ENCODE measurements at regions not wholly inside any gene's neighbourhood (a gene's known extent, or its start where the extent isn't known, plus 50 kb on each side); places are given as distances from the start of the nearest gene placed in this dataset.

DNA sequence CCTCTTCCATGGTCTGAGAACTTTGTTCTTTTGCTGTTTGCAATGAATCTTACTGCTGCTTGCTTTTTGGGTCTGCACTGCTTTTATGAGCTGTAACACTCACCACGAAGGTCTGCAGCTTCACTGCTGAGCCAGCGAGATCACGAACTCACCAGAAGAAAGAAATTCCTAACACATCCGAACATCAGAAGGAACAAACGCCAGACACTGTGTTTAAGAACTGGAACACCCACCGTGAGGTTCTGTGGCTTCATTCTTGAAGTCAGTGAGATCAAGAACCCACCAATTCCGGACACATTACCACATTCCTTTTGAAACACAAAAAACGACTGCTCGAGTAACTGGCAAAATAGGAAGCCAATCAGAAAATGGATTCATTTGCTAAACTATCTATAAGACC is 471.8 kb downstream of the TFAP2A start:
- no peak for DNase-seq (ENCODE audit: low spot score)

DNA sequence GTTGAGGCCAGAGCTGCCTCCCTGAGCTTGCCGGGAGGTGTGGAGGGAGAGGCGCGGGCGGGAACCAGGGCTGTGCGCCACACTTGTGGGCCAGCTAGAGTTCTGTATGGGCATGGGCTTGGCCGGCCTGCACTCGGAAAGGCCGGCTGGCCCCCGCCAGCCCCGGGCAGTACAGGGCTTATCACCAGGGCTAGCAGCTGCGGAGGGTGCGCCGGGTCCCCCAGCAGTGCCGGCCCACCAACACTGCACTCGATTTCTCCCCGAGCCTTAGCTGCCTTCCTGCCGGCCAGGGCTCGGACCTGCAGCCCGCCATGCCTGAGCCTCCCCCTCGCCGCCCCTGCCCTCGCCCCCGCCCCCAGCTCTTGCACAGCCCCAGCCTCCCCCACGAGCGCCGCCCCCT is 472.7 kb downstream of the TFAP2A start:
- no peak for DNase-seq (ENCODE audit: low spot score)

DNA sequence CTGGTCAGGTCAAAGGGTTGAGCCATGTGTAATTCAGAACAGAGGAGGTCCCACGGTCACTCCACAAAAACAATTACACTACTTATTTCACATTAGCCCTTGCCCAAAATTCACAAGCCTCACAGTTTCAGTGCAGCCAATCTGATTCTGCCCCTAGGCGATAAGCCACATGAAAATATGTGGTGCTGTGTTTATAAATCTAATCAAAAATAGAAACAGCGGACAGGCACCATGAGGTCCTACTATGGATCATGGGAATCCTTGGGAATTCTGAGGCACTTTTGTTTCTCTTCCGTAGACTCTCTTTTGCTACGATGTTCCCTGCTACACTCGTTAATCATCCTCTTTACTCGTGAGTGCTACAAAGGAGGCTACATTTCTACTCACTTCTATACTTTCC is 476.1 kb downstream of the TFAP2A start:
- no peak for DNase-seq (ENCODE audit: low spot score)

- no peak for DNase-seq (ENCODE audit: low spot score)
These were observed 477.7 kb downstream of the TFAP2A start for GRCh38 chr6:9937031-9937763.

DNA sequence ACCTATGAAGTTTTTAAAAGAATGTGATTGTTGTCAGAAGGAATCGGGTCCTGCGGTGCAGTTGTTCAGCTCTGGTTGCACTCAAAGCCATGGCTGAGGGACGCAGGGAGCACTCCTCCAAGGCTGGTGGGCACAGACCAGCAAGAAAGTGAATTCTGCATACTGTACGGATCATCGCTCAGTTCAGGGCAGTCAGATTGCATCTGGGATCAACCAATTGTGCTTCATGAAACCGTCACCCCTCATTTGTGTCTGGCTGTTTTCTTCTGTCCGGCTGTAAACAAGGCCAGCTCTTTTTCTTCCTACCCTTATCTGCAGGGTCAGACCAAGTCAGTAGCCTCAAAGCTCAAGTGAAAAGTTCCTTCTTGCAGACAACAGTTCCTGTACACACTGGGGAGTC is 478.3 kb downstream of the TFAP2A start:
- DNase-seq (ENCODE audit: low spot score) = no peak

- DNase-seq (ENCODE audit: low spot score) = no peak
These were observed 481.2 kb downstream of the TFAP2A start for GRCh38 chr6:9933677-9934076.

DNA sequence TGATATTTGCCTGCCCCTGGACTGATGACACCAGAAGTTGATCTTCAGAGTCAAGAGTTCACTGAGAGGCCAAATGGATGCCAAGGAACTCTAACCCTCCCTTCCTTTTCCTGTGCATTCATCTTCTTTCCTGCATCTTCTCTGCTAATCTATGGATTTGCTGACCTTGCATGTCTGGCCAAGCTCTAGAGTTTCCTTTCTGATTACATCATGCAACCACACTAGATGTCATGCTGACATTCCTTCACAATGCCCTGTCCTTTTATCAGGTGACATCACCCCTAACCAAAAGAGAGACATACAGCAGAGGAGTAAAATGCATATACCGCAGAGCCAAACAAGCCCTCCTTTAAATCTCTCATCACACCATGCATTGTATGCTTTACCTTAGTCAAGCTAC is 487.6 kb downstream of the TFAP2A start:
- no peak for DNase-seq (ENCODE audit: low spot score)

DNA sequence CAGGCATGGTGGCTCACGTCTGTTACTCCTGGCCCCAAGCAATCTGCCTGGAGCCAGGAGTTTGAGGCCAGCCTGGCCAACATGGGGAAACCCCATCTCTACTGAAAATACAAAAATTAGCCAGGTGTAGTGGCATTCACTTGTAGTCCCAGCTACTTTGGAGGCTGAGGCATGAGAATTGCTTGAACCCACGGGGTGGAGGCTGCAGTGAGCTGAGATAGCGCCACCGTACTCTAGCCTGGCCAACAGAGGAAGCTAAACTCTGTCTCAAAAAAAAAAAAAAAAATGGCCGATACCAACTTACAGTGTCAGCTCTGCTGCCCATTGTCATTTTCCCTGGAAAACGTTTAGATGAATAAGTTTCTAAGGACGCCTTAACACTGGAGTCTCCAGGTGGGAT is 489.9 kb downstream of the TFAP2A start:
- DNase-seq (ENCODE audit: low spot score) = no peak

DNA sequence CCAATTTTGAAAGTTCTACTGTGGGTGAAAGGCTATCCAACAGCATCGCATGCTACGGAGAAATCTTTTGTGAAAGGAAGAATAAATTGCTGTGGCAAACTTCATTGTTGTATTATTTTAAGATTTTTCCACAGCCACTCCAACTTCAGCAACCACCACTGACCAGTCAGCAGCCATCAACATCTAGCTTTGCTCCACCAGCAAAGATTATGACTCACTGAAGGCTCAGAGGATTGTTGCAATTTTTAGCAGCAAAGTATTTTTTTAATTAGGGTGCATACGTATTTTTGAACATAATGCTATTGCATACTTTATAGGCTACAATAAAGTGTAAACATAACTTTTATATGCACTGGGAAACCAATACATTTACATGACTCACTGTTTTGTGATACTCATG is 493.5 kb downstream of the TFAP2A start:
- DNase-seq (ENCODE audit: low spot score) = no peak

DNA sequence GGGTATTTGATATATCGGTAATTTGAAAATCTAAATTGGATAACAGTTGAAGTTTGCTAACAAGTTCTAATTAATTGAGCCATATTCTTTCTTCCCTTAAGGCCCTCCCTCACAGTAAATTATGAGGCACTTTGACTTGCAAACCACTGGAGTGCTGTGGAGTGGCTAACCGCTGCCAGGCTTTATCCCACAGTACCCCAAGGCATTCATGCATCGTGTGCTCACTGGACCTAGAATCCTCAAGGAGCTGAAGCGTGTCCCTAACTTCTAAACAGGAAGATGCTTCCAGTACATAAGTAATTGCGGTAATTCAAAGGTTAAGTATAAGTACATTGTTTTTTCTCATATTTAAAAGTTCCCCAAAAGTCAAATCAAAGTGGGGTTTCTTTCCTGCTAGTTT is 499.9 kb downstream of the TFAP2A start:
- DNase-seq (ENCODE audit: low spot score) = no peak

DNA sequence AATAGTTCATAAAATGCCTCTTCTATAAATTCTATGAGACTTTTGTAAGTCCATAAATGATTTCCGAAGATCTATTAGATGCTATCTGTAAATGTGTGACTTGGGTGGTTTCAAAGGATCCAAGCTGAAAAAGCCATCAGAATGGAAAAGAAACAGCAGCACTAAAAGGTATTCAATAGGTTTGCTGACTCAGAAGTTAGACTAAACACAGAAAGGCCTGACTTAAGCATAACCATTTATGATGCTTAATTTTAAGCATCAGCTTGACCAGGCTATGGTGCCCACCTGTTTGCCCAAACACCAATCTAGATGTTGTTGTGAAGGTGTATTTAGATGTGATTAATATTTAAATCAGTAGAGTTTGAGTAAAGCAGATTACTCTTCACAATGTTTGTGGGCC is 513.5 kb downstream of the TFAP2A start:
- no peak for DNase-seq (ENCODE audit: low spot score)

DNA sequence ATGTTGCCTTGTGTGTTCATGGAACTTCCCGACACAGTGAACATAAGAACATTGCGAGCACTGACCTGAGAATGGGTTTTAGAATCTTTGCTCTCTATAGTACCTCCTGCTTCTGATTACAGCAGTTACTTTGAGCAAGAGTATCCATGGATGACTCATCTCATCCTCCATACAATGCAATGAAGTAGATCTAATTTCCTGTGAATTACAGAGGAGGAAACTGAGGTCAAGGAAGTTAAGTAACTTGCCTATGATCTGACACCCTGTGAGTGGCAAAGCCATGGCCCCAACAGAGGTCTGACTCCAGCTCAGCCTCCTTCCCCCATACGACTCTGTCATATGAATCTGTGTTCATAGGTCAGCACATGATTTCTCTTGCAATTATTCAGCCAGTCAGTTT is 518.1 kb downstream of the TFAP2A start:
- no peak for DNase-seq (ENCODE audit: low spot score)

- no peak for DNase-seq (ENCODE audit: low spot score)
These were observed 524.0 kb downstream of the TFAP2A start for GRCh38 chr6:9890893-9891292.

DNA sequence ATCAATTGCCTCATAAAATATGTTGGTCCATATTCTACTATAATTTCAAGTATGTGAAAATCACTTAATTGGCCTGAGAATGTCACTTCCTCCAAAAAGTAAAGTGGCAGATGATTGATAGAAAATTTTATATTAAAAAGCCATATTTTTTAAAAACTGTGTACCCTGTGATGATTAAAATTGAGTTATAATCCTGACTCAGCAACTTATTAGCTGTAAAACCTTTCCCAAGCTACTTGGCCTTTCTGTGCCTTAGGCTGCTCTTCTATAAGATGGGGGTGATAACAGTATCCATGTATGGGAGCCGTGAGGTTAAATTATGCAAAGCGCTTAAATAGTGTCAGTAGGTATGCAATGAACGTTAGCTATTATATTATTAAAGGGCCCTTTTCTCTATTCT is 524.4 kb downstream of the TFAP2A start:
- DNase-seq (ENCODE audit: low spot score) = no peak

DNA sequence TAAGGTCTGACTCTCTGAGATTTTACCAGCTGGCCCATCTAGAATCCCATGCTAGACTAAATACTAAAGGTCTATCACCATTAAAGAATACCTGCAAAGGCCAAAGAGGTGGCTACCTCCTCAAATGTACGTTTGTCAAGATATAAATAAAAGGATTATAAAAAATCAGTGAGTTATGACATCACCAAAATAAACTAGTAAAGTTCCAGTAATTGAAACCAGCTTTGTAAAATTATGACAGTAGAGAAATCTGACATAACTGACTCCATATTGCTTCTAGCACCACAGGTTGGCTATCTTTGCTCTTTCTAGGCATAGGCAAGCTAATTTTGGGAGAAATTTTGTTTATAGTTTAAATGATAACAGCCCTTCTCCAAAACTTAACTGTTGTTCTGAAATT is 536.3 kb downstream of the TFAP2A start:
- no peak for DNase-seq (ENCODE audit: low spot score)

DNA sequence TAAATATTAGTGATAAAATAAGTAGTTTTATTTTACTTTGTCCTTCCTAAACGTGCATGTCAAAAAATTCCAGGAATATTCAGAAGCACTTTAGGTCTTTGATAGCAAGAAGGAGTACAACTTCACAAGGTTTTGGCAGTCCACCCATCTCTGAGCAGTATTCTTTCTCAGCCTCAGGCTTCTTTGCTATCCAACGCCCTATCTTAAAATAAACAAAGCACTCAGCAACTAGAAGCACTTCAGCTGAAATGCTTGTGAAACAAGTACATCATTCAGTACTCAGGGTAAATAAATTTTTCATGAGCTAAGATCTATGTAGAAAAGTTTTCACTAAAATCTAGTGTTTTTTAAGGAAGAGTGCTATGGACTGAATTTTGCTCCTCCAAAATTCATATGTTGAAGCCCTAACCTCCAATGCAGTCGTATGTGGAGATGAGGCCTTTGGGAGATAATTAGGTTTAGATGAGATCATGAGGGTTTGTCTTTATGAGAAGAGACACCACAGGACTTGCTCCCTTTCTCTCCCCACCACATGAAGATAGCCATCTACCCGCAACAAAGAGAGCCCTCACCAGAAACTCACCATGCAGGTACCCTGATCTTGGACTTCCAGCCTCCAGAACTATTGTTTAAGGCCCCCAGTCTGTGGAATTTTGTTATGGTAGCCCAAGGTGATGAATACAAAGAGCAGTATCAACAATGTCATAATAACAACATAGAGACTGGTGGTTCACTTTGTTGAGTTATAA is 539.1 kb downstream of the TFAP2A start:
- DNase-seq (ENCODE audit: low spot score) = no peak

DNA sequence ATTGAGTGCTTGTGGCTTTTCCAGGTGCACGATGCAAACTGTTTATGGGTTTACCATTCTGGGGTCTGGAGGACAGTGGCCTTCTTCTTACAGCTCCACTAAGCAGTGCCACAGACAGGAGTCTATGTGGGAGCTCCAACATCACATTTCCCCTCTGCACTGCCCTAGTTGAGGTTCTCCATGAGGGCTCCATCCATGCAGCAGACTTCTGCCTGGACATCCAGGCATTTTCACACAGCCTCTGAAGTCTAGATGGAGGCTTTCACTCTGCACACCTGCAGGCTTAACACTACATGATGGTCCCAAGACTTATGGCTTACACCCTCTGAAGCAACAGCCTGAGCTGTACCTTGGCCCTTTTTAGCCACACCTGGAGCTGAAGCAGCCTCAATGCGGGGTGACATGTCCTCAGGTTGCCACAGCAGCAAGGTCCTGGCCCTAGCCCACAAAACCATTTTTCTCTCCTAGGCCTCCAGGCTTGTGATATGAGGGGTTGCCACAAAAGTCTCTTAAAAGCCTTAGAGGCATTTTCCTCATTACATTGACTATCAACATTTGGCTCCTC is 552.2 kb downstream of the TFAP2A start:
- DNase-seq (ENCODE audit: low spot score) = no peak

- DNase-seq (ENCODE audit: low spot score) = no peak
These were observed 563.1 kb downstream of the TFAP2A start for GRCh38 chr6:9851541-9852380.

DNA sequence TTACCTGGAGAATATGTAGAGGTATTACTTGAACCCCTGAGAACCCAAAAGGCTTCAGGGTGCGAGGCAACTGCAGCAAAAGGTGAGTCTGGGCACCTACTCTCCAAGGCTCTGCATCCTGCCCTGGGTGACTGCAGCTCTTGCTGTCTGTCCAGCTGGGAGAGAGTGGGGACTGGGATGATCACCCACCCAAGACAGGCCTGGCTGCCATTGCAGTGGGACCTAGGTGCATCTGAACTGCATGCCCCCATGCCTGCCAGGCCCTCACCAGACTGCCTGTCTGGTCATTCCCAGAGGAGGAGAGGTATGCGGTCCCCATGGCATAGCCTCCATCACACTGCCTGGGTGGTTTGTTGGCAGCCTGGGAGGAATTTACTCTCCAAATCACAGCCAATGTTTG is 563.9 kb downstream of the TFAP2A start:
- DNase-seq (ENCODE audit: low spot score) = no peak

- no peak for DNase-seq (ENCODE audit: low spot score)
These were observed 566.8 kb downstream of the TFAP2A start for GRCh38 chr6:9848094-9848493.

GRCh38 chr6:9841886-9842725 is 572.8 kb downstream of the TFAP2A start:
- no peak for DNase-seq (ENCODE audit: low spot score)
